GM21360 (cell line): ENCODE measurements at regions not wholly inside any gene's neighbourhood (a gene's known extent, or its start where the extent isn't known, plus 50 kb on each side); places are given as distances from the start of the nearest gene placed in this dataset.
A peak's percentile ranks its signal among the peaks of the same experiment; 100 is the strongest.

Source experiments
- ATAC-seq: cut with Tn5 transposase; IDR thresholded peaks from one replicate; pipeline ENCODE4 v1.9.1; 2021; ENCODE audit warnings: mild to moderate bottlenecking, moderate library complexity; ENCODE audit not compliant: unreplicated experiment

GRCh38 chr1:200319148-200319547, 90.7 kb downstream of the ZNF281 start:
- no peak for ATAC-seq

- ATAC-seq: no peak
Measured at GRCh38 chr1:200317236-200317635, 92.6 kb downstream of the ZNF281 start.

GRCh38 chr1:200316148-200316803, 93.6 kb downstream of the ZNF281 start:
- no peak for ATAC-seq

GRCh38 chr1:200314085-200314750, 95.6 kb downstream of the ZNF281 start:
- no peak for ATAC-seq

- ATAC-seq: no peak
Measured at GRCh38 chr1:200311256-200311655, 98.6 kb downstream of the ZNF281 start.

- ATAC-seq: no peak
Measured at GRCh38 chr1:200310824-200311223, 99.0 kb downstream of the ZNF281 start.

GRCh38 chr1:200307755-200308066, 102.1 kb downstream of the ZNF281 start:
- no peak for ATAC-seq

- no peak for ATAC-seq
Measured at GRCh38 chr1:200306944-200307754, 102.7 kb downstream of the ZNF281 start.

- no peak for ATAC-seq
Measured at GRCh38 chr1:200305806-200306205, 104.0 kb downstream of the ZNF281 start.

GRCh38 chr1:200304171-200304570, 105.7 kb downstream of the ZNF281 start:
- ATAC-seq: no peak

GRCh38 chr1:200302921-200303290, 106.9 kb downstream of the ZNF281 start:
- no peak for ATAC-seq

GRCh38 chr1:200302192-200302920, 107.5 kb downstream of the ZNF281 start:
- ATAC-seq: peak; percentile 53

- no peak for ATAC-seq
Measured at GRCh38 chr1:200301152-200301551, 108.7 kb downstream of the ZNF281 start.

- no peak for ATAC-seq
Measured at GRCh38 chr1:200299571-200299970, 110.3 kb downstream of the ZNF281 start.

- ATAC-seq: no peak
Measured at GRCh38 chr1:200298242-200298641, 111.6 kb downstream of the ZNF281 start.

- ATAC-seq: no peak
Measured at GRCh38 chr1:200296091-200296661, 113.7 kb downstream of the ZNF281 start.

GRCh38 chr1:200294241-200294640, 115.6 kb downstream of the ZNF281 start:
- ATAC-seq: no peak

- no peak for ATAC-seq
Measured at GRCh38 chr1:200292699-200293098, 117.1 kb downstream of the ZNF281 start.

GRCh38 chr1:200291106-200291505, 118.7 kb downstream of the ZNF281 start:
- ATAC-seq: no peak

- no peak for ATAC-seq
Measured at GRCh38 chr1:200290010-200290685, 119.7 kb downstream of the ZNF281 start.
